GM06990 (cell line): ENCODE measurements at regions not wholly inside any gene's neighbourhood (a gene's known extent, or its start where the extent isn't known, plus 50 kb on each side); places are given as distances from the start of the nearest gene placed in this dataset.

Experiments
- DNase-seq: peaks from one replicate; pipeline ENCODE4 v3.0.0-alpha.2; 2011; ENCODE audit not compliant: insufficient read length; ENCODE audit errors: extremely low read depth
- H3K27me3 ChIP-seq: replicated peaks from 2 replicates; pipeline ENCODE4 v1.6.0; 2011; ENCODE audit warnings: low read length; ENCODE audit not compliant: control insufficient read depth, insufficient read depth
- H3K36me3 ChIP-seq: 2 replicates; pipeline ENCODE4 v1.5.1; 2011; ENCODE audit warnings: low read length; ENCODE audit not compliant: control insufficient read depth, insufficient read depth
- H3K4me3 ChIP-seq: replicated peaks from 2 replicates; pipeline ENCODE4 v1.5.1; 2011; ENCODE audit warnings: low read depth, mild to moderate bottlenecking, control low read depth, low read length
- CTCF ChIP-seq: IDR thresholded peaks from 2 replicates; pipeline ENCODE4 v1.5.1; 2011; ENCODE audit warnings: low read length, control low read depth, mild to moderate bottlenecking, inconsistent platforms; ENCODE audit not compliant: insufficient read depth, poor library complexity, severe bottlenecking

GRCh38 chr5:61683148-61683547, 351.1 kb downstream of the ZSWIM6 start:
- DNase-seq = no peak
- TF ChIP-seq CTCF = no peak
- H3K4me3 ChIP-seq = no peak overlapping the region
- H3K36me3 ChIP-seq = no peaks in the 10 kb centered on the region
- H3K27me3 ChIP-seq = no peaks in the 10 kb centered on the region

GRCh38 chr5:61683926-61684325, 351.9 kb downstream of the ZSWIM6 start:
- H3K36me3 ChIP-seq = no peaks in the 10 kb centered on the region
- no peaks in the 10 kb centered on the region for H3K27me3 ChIP-seq
- TF ChIP-seq CTCF = no peak
- H3K4me3 ChIP-seq = no peak overlapping the region
- DNase-seq = no peak

- no peaks in the 10 kb centered on the region for H3K27me3 ChIP-seq
- no peak overlapping the region for H3K4me3 ChIP-seq
- no peak for TF ChIP-seq CTCF
- DNase-seq = no peak
- H3K36me3 ChIP-seq = no peaks in the 10 kb centered on the region
Measured at GRCh38 chr5:61686491-61687257, 354.6 kb downstream of the ZSWIM6 start.

GRCh38 chr5:61687371-61687770, 355.3 kb downstream of the ZSWIM6 start:
- Histone ChIP-seq H3K27me3 (no peaks in the 10 kb centered on the region), H3K36me3 (no peaks in the 10 kb centered on the region), H3K4me3 (no peak overlapping the region)
- TF ChIP-seq CTCF = no peak
- no peak for DNase-seq

- H3K36me3 ChIP-seq = no peaks in the 10 kb centered on the region
- no peak for DNase-seq
- H3K27me3 ChIP-seq = no peaks in the 10 kb centered on the region
- no peak overlapping the region for H3K4me3 ChIP-seq
- TF ChIP-seq CTCF = no peak
Measured at GRCh38 chr5:61689153-61689846, 357.2 kb downstream of the ZSWIM6 start.
